PC-3 (cell line): ENCODE measurements at regions not wholly inside any gene's neighbourhood (a gene's known extent, or its start where the extent isn't known, plus 50 kb on each side); places are given as distances from the start of the nearest gene placed in this dataset.

ENCODE experiments used
- EZH2 ChIP-seq: fragments of 300-600 bp; sonication (generic); IDR thresholded peaks from one replicate; pipeline ENCODE4 v1.6.1; 2017; ENCODE audit warnings: antibody characterized with exemption, mild to moderate bottlenecking, low read length; ENCODE audit not compliant: unreplicated experiment
- EZH2phosphoT487 ChIP-seq: fragments of 300-600 bp; sonication (generic); IDR thresholded peaks from 2 replicates; pipeline ENCODE4 v1.6.1; 2018; ENCODE audit warnings: mild to moderate bottlenecking, antibody characterized with exemption, low read length, borderline replicate concordance
- TF ChIP-seq, protein P1 (sequence below): fragments of 300-600 bp; sonication (generic); conservative IDR thresholded peaks from 2 replicates; pipeline ENCODE4 v1.5.1; 2017; ENCODE audit warnings: antibody characterized with exemption, low read depth, mild to moderate bottlenecking, low read length

GRCh38 chr4:178448372-178449035 is 1006.3 kb upstream of the AGA start:
- TF ChIP-seq, protein P1, sequence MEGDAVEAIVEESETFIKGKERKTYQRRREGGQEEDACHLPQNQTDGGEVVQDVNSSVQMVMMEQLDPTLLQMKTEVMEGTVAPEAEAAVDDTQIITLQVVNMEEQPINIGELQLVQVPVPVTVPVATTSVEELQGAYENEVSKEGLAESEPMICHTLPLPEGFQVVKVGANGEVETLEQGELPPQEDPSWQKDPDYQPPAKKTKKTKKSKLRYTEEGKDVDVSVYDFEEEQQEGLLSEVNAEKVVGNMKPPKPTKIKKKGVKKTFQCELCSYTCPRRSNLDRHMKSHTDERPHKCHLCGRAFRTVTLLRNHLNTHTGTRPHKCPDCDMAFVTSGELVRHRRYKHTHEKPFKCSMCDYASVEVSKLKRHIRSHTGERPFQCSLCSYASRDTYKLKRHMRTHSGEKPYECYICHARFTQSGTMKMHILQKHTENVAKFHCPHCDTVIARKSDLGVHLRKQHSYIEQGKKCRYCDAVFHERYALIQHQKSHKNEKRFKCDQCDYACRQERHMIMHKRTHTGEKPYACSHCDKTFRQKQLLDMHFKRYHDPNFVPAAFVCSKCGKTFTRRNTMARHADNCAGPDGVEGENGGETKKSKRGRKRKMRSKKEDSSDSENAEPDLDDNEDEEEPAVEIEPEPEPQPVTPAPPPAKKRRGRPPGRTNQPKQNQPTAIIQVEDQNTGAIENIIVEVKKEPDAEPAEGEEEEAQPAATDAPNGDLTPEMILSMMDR, result no peak
- no peak for TF ChIP-seq EZH2
- TF ChIP-seq EZH2phosphoT487, result no peak
